A673 (cell line): ENCODE measurements at regions not wholly inside any gene's neighbourhood (a gene's known extent, or its start where the extent isn't known, plus 50 kb on each side); places are given as distances from the start of the nearest gene placed in this dataset.

ENCODE experiments used
- CTCF ChIP-seq: fragments of 300-800, 200-600 bp; sonication (generic); conservative IDR thresholded peaks from 2 replicates; pipeline ENCODE4 v1.5.1; 2017; ENCODE audit warnings: low read depth, mild to moderate bottlenecking, antibody characterized with exemption, low read length, moderate library complexity, mixed read lengths
- EZH2 ChIP-seq: fragments of 200-600 bp; sonication (generic); IDR thresholded peaks from 2 replicates; pipeline ENCODE4 v1.6.1; 2017; ENCODE audit warnings: borderline replicate concordance, low read depth, mild to moderate bottlenecking, mixed read lengths, antibody characterized with exemption, low read length; ENCODE audit not compliant: poor library complexity, severe bottlenecking

- no peak for TF ChIP-seq CTCF
- TF ChIP-seq EZH2, result no peak
Observed at GRCh38 chr18:10121028-10121427, 207.2 kb downstream of the VAPA start.
